Vagina (tissue), 2 donors: ENCODE measurements at regions not wholly inside any gene's neighbourhood (a gene's known extent, or its start where the extent isn't known, plus 50 kb on each side); places are given as distances from the start of the nearest gene placed in this dataset.

Source experiments
- DNase-seq, 2 donors: peaks; one replicate each; pipeline ENCODE4 v3.0.0-alpha.2; 2017; ENCODE audit errors: extremely low spot score in 2 of 2
- H3K27ac ChIP-seq: fragments of 200-600 bp; sonication (generic); one replicate; pipeline ENCODE4 v1.5.1; 2019
- H3K27me3 ChIP-seq: fragments of 200-600 bp; sonication (generic); one replicate; pipeline ENCODE4 v1.5.1; 2019
- H3K36me3 ChIP-seq, 2 donors: fragments of 200-600 bp; sonication (generic); one replicate each; pipeline ENCODE4 v1.5.1; 2017 to 2019
- H3K4me1 ChIP-seq: fragments of 200-600 bp; sonication (generic); one replicate; pipeline ENCODE4 v1.5.1; 2019
- H3K4me3 ChIP-seq, 2 donors: fragments of 200-600 bp; sonication (generic); 1 replicate in 1 of 2; 2 replicates in 1 of 2; pipeline ENCODE4 v1.5.1; 2016 to 2019
- H3K9me3 ChIP-seq: fragments of 200-600 bp; sonication (generic); one replicate; pipeline ENCODE4 v1.5.1; 2019
- POLR2A ChIP-seq, 2 donors: fragments of 450-650 bp; IDR thresholded peaks; one replicate each; pipeline ENCODE4 v1.6.1; 2017; ENCODE audit warnings: antibody characterized with exemption in 2 of 2, mild to moderate bottlenecking in 2 of 2, moderate library complexity in 2 of 2
- POLR2AphosphoS5 ChIP-seq, 2 donors: sonication (generic); formaldehyde crosslinking; IDR thresholded peaks; one replicate each; pipeline ENCODE4 v1.9.0; 2017; ENCODE audit warnings: antibody characterized with exemption in 2 of 2, mild to moderate bottlenecking in 2 of 2, low read depth in 1 of 2; ENCODE audit not compliant: insufficient read depth in 1 of 2
- intact Hi-C: fragments of 100-400 bp; cut with DNase I; formaldehyde crosslinking; loops from one replicate; pipeline ENCODE4 v1.15.1; 2023
- TF ChIP-seq, protein P1 (sequence below), 3 experiments: fragments of 450-650 bp in 2 of 3; fragments of 200-600 bp in 1 of 3; sonication (generic) in 1 of 3; IDR thresholded peaks; one replicate each; pipeline ENCODE4 v1.5.1; 2017 to 2019; ENCODE audit warnings: antibody characterized with exemption in 3 of 3, mild to moderate bottlenecking in 2 of 3, moderate library complexity in 2 of 3

DNA sequence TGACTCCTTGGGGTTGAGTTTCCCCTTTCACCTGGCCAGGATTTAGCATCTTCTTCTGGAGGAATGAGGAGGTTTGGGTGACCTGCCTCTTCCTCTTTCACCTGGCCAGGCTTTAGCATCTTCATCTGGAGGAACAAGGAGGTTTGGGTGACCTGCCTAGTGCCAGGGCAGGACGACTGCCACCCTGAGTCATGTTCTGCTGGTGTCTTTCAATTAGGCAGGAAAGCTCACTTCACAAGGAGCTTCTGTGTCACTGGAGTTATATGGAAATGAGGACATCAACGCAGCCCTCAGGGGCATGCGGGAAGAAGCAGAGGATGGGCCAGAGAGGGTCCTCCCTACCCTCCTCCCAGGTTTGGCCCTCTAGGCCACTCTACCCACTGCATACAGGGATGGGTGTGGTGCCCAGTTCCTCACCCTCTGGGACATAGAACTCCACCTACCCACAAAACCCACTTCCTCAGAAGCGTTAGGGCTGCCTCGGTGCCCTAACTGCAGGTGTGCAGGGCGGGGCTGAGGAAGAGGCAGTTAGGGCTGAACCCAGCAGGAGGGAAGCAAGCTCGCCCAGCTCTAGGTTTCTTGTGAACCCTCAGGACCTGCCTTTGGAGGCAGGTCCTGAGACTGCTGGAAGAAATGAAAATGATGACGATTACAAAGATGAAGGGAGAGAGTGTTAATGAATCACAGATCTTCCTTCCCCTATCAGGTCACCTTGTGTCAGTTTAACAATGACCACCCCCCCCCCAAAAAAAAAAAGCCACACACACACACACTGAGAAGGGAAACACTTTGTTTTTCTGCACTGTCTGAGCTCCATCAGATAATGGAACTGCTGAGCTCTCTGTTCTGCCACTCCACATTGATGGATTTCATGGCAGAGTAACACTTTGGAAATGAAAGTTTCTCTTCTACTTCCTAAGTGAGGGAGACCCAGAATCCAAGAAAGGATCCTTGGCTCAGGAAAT is 71.0 kb downstream of the ARL4C start:
- H3K4me1 ChIP-seq: peaks cover 13% of the 10 kb centered on the region
- no peak for TF ChIP-seq POLR2A (IDR thresholded peaks at IDR 0.05)
- peak in 1 of 2 donors; percentile 43 for TF ChIP-seq POLR2AphosphoS5 (IDR thresholded peaks at IDR 0.05; ENCODE audit: insufficient read depth in 1 of 2, low read depth in 1 of 2)

DNA sequence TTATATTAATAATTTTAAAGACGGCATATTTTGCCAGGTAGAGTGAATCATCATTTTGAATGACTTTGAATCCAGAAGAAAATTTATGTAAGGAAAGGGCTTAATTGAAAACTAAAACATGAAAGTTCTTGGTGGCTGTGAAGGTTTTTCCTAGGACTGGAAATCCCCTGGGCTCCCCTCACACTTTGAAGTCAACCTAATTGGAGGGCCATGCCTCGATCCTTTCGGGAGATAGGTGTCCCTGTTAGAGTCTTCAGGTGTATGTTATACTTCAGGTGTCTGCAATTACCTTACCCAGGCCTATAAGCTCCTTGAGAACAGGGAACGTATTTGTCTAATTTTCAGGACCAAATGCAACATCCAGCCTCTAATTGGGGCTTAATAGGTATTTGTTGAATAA is 73.0 kb downstream of the ARL4C start:
- intact Hi-C loops: no loop called here
- Histone ChIP-seq H3K36me3 (no peaks in the 10 kb centered on the region), H3K27me3 (no peaks in the 10 kb centered on the region), H3K4me1 (peaks cover 13% of the 10 kb centered on the region), H3K4me3 (no peak overlapping the region), H3K9me3 (no peaks in the 10 kb centered on the region), H3K27ac (no peak overlapping the region)
- TF ChIP-seq, protein P1, sequence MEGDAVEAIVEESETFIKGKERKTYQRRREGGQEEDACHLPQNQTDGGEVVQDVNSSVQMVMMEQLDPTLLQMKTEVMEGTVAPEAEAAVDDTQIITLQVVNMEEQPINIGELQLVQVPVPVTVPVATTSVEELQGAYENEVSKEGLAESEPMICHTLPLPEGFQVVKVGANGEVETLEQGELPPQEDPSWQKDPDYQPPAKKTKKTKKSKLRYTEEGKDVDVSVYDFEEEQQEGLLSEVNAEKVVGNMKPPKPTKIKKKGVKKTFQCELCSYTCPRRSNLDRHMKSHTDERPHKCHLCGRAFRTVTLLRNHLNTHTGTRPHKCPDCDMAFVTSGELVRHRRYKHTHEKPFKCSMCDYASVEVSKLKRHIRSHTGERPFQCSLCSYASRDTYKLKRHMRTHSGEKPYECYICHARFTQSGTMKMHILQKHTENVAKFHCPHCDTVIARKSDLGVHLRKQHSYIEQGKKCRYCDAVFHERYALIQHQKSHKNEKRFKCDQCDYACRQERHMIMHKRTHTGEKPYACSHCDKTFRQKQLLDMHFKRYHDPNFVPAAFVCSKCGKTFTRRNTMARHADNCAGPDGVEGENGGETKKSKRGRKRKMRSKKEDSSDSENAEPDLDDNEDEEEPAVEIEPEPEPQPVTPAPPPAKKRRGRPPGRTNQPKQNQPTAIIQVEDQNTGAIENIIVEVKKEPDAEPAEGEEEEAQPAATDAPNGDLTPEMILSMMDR (IDR thresholded peaks at IDR 0.05): no peak
- no peak for TF ChIP-seq POLR2A (IDR thresholded peaks at IDR 0.05)
- TF ChIP-seq POLR2AphosphoS5 (IDR thresholded peaks at IDR 0.05; ENCODE audit: insufficient read depth in 1 of 2, low read depth in 1 of 2): no peak
- DNase-seq: no peak

More for the DNA sequence above, 71.0 kb downstream of the ARL4C start:
- H3K9me3 ChIP-seq: no peaks in the 10 kb centered on the region
- H3K4me3 ChIP-seq: no peak overlapping the region
- no peak for DNase-seq
- no peaks in the 10 kb centered on the region for H3K27me3 ChIP-seq
- intact Hi-C loops: no loop called here
- H3K27ac ChIP-seq: no peak overlapping the region
- H3K36me3 ChIP-seq: no peaks in the 10 kb centered on the region

DNA sequence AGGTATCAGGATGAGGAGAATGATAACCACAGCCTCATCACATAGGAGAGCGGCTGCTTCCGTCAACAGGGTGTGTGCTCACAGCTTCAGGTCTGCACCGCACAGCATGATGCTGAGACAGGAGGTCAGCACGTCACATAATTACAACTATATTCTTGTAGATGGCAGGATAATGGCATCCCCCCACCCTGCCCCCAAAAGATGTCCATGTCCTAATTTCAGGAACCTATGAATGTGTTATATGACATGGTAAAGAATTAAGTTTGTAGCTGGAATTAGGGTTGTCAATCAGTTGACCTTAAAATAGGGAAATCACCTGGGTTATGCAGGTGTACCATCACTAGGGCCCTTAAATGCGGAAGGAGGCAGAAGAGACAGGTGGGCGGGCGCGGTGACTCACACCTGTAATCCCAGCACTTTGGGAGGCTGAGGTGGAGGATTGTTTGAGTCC is 73.9 kb downstream of the ARL4C start:
- Histone ChIP-seq H3K27ac (no peak overlapping the region), H3K9me3 (no peaks in the 10 kb centered on the region), H3K36me3 (no peaks in the 10 kb centered on the region), H3K4me3 (no peak overlapping the region), H3K27me3 (no peaks in the 10 kb centered on the region), H3K4me1 (peaks cover 13% of the 10 kb centered on the region)
- TF ChIP-seq, protein P1 (IDR thresholded peaks at IDR 0.05): no peak
- TF ChIP-seq POLR2AphosphoS5 (IDR thresholded peaks at IDR 0.05; ENCODE audit: insufficient read depth in 1 of 2, low read depth in 1 of 2) (no peak), POLR2A (IDR thresholded peaks at IDR 0.05) (no peak)
- intact Hi-C loops: no loop called here
- no peak for DNase-seq

DNA sequence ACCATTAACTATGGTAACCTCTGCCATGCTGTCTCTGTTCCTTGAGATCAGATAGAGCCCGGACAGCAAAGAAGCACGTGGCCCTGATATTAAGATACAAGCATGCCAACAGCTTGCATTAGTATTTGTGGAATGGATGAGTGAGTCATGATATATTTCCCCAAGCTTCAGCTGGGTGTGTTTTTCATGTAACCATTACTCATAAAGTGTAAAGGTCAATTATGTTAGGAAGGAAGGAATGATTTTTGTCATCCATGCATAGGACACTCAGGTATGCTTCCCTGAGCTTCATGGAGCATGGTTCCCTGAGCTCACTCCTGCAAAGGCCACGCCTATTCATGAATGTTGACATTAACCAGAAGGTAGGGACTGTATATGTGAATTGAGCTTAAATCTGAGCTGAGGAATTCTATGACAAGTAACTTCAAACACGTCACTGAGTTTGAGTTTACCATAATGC is 74.6 kb downstream of the ARL4C start:
- no peak overlapping the region for H3K4me3 ChIP-seq
- H3K27me3 ChIP-seq: no peaks in the 10 kb centered on the region
- intact Hi-C loops: no loop called here
- no peak for DNase-seq
- peaks cover 13% of the 10 kb centered on the region for H3K4me1 ChIP-seq
- no peaks in the 10 kb centered on the region for H3K9me3 ChIP-seq
- H3K27ac ChIP-seq: no peak overlapping the region
- TF ChIP-seq, protein P1 (IDR thresholded peaks at IDR 0.05): no peak
- TF ChIP-seq POLR2A (IDR thresholded peaks at IDR 0.05) (no peak), POLR2AphosphoS5 (IDR thresholded peaks at IDR 0.05; ENCODE audit: insufficient read depth in 1 of 2, low read depth in 1 of 2) (peak in 1 of 2 donors; percentile 79)
- no peaks in the 10 kb centered on the region for H3K36me3 ChIP-seq

DNA sequence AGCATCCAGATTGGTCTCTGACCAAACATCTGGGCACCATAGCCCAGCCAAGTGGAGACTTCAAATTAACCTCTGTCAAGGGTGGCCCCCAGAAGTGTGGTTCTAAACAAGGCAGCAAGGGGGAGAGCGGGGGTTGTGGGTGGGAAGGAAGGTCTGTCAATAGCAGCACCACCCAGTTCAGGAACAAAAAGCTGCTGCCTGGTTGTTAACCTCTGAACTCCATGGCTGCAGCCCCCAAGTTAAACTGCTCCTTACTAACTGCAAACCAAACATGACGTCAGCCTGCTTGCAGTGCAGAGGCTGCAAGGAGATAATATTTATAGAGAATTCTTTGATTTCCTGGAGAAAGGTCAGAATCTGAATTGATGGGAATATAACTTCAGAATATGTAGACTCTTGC is 76.5 kb downstream of the ARL4C start:
- Histone ChIP-seq H3K27me3 (no peaks in the 10 kb centered on the region), H3K36me3 (no peaks in the 10 kb centered on the region), H3K9me3 (no peaks in the 10 kb centered on the region), H3K4me3 (no peak overlapping the region), H3K27ac (no peak overlapping the region), H3K4me1 (peaks cover 13% of the 10 kb centered on the region)
- intact Hi-C loops: no loop called here
- TF ChIP-seq, protein P1 (IDR thresholded peaks at IDR 0.05): no peak
- TF ChIP-seq POLR2AphosphoS5 (IDR thresholded peaks at IDR 0.05; ENCODE audit: insufficient read depth in 1 of 2, low read depth in 1 of 2) (no peak), POLR2A (IDR thresholded peaks at IDR 0.05) (no peak)
- DNase-seq: no peak
